Adrenal gland (tissue), 5 donors: ENCODE measurements at regions not wholly inside any gene's neighbourhood (a gene's known extent, or its start where the extent isn't known, plus 50 kb on each side); places are given as distances from the start of the nearest gene placed in this dataset.

Experiments
- CTCF ChIP-seq, 6 experiments: fragments of 450-650 bp in 4 of 6; fragments of 200-600 bp in 2 of 6; sonication (generic) in 1 of 6; IDR thresholded peaks; 1 replicate in 5 of 6; 2 replicates in 1 of 6; pipeline versions ENCODE4 v1.5.1 to v1.8.0; 2016 to 2021; ENCODE audit warnings: antibody characterized with exemption in 6 of 6, mild to moderate bottlenecking in 2 of 6, moderate library complexity in 1 of 6
- POLR2A ChIP-seq, 2 donors: fragments of 450-650 bp; IDR thresholded peaks; one replicate each; pipeline ENCODE4 v1.6.1; 2017; ENCODE audit warnings: antibody characterized with exemption in 2 of 2, mild to moderate bottlenecking in 2 of 2, moderate library complexity in 1 of 2
- donor health status: DM: no; HTN: no; CAD: no.

- TF ChIP-seq CTCF (IDR thresholded peaks at IDR 0.05) (no peak), POLR2A (IDR thresholded peaks at IDR 0.05) (no peak)
These were observed 69.7 kb downstream of the RPLP1 start for GRCh38 chr15:69522361-69522760.
